Stimulated activated naive CD8-positive, alpha-beta T cell treated with anti-CD3 and anti-CD28 coated beads, Interleukin-15, Interleukin-2, amounts not matched to agents 100 ng/mL and 50 ng/mL, for 24 hours (primary cell): ENCODE measurements at regions not wholly inside any gene's neighbourhood (a gene's known extent, or its start where the extent isn't known, plus 50 kb on each side); places are given as distances from the start of the nearest gene placed in this dataset.

Experiments
- H3K27ac Mint-ChIP-seq: one replicate; pipeline ENCODE4 v1.8.0; 2021; ENCODE audit warnings: mild to moderate bottlenecking, mixed read lengths
- H3K27me3 Mint-ChIP-seq: one replicate; pipeline ENCODE4 v1.8.0; 2021; ENCODE audit warnings: mixed read lengths
- H3K36me3 Mint-ChIP-seq: one replicate; pipeline ENCODE4 v1.8.0; 2021; ENCODE audit warnings: low read depth, mixed read lengths
- H3K4me1 Mint-ChIP-seq: one replicate; pipeline ENCODE4 v1.8.0; 2021; ENCODE audit warnings: low read depth, mixed read lengths
- H3K4me3 Mint-ChIP-seq: one replicate; pipeline ENCODE4 v1.8.0; 2021; ENCODE audit warnings: mild to moderate bottlenecking, mixed read lengths
- H3K9me3 Mint-ChIP-seq: one replicate; pipeline ENCODE4 v1.8.0; 2021; ENCODE audit warnings: mixed read lengths

GRCh38 chr13:106374631-106375030, 160.8 kb downstream of the EFNB2 start:
- no peaks in the 10 kb centered on the region for H3K4me1 Mint-ChIP-seq
- H3K9me3 Mint-ChIP-seq, result no peaks in the 10 kb centered on the region
- H3K36me3 Mint-ChIP-seq, result no peaks in the 10 kb centered on the region
- H3K27ac Mint-ChIP-seq, result no peak overlapping the region
- H3K4me3 Mint-ChIP-seq, result no peak overlapping the region
- H3K27me3 Mint-ChIP-seq, result peaks cover 42% of the 10 kb centered on the region

DNA sequence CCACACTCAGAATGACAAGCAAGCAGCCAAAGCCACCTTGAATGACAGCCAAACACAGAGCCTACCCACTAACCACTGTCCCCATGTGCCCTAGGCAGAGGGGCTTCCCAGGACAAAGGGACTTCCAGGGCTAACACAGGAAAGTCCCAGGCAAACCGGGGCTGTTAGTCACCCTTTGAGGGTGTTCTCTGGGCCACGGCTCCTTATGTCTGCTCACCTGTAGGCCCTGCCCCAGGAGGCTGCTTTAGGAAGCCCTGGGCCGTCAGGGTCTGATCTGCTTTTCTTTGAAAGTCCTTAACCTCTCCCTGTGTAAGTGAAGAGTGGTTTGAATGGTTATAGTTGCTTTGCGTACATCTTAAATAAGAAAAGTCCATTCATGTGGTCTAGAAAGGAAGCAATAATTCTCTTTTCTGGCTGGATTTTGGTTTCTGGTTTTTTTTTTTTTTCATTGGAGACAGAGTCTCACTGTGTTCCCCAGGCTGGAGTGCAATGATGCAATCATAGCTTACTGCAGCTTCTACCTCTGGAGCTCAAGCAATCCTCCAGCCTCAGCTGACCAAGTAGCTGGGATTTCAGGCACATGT, 161.4 kb downstream of the EFNB2 start:
- H3K27me3 Mint-ChIP-seq, result peaks cover 42% of the 10 kb centered on the region
- H3K27ac Mint-ChIP-seq, result no peak overlapping the region
- no peaks in the 10 kb centered on the region for H3K4me1 Mint-ChIP-seq
- no peak overlapping the region for H3K4me3 Mint-ChIP-seq
- H3K9me3 Mint-ChIP-seq, result no peaks in the 10 kb centered on the region
- H3K36me3 Mint-ChIP-seq, result no peaks in the 10 kb centered on the region

DNA sequence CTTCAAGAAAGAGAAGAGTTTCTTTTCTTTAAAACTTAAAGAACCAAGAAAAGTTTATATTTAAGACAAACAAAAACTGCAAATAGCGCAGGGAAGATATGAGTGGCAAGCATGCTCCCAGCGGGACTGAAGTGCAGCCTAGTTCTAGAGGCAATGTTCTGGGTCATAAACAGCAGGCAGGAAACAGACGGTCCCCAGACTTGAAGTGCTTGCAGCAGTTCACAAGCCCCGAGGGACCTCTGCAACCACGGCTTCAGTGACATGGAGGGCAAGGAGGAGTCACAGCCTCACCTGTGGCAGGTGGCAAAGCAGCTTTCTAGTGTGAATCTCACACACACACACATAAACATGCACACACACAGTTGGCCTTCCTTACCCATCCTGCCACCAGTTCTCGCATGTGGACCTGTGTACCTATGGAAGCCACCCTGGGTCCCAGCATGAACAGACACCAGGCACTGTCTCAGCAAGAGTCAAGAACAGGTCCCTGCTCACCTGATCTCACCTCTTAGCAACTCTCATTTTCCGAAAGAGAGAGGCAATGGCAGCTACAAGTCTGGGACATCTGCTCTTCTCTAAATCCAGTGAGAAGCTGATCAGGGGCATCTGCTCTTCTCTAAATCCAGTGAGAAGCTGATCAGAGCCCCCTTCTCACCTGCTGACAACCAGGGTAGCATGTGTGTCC, 162.0 kb downstream of the EFNB2 start:
- Mint-ChIP-seq H3K9me3 (no peaks in the 10 kb centered on the region), H3K27me3 (peaks cover 36% of the 10 kb centered on the region), H3K27ac (no peak overlapping the region), H3K4me3 (no peak overlapping the region), H3K36me3 (no peaks in the 10 kb centered on the region), H3K4me1 (no peaks in the 10 kb centered on the region)

GRCh38 chr13:106372199-106373155, 163.0 kb downstream of the EFNB2 start:
- Mint-ChIP-seq H3K9me3 (no peaks in the 10 kb centered on the region), H3K27me3 (peaks cover 33% of the 10 kb centered on the region), H3K4me3 (no peak overlapping the region), H3K27ac (no peak overlapping the region), H3K4me1 (no peaks in the 10 kb centered on the region), H3K36me3 (no peaks in the 10 kb centered on the region)

- H3K4me1 Mint-ChIP-seq, result no peaks in the 10 kb centered on the region
- no peak overlapping the region for H3K27ac Mint-ChIP-seq
- no peaks in the 10 kb centered on the region for H3K36me3 Mint-ChIP-seq
- no peak overlapping the region for H3K4me3 Mint-ChIP-seq
- peaks cover 29% of the 10 kb centered on the region for H3K27me3 Mint-ChIP-seq
- no peaks in the 10 kb centered on the region for H3K9me3 Mint-ChIP-seq
These were observed 164.4 kb downstream of the EFNB2 start for GRCh38 chr13:106371024-106371423.

- no peak overlapping the region for H3K4me3 Mint-ChIP-seq
- H3K9me3 Mint-ChIP-seq, result no peaks in the 10 kb centered on the region
- H3K36me3 Mint-ChIP-seq, result no peaks in the 10 kb centered on the region
These were observed 165.6 kb downstream of the EFNB2 start for GRCh38 chr13:106369858-106370257.

DNA sequence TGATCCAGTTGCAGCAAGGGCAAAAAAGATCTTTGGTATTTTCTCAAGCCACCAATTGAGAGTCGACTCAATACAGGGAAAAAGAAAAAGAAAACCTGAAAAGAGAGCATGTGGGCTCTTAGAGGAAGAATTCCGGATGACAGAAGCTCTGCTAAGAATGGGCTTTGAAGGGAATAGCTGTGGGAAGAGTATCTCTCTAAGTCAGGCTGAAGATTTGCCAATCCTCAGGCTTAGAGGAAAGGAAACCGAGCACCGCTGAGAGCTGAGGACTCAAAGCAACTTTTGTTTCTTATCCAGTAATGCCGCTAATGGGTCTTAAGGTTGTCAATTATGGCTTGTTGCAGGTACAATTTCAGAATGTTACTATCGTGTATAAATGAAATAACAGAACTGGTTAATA, 166.4 kb downstream of the EFNB2 start:
- H3K36me3 Mint-ChIP-seq, result no peaks in the 10 kb centered on the region
- peaks cover 29% of the 10 kb centered on the region for H3K27me3 Mint-ChIP-seq
- no peaks in the 10 kb centered on the region for H3K4me1 Mint-ChIP-seq
- no peak overlapping the region for H3K4me3 Mint-ChIP-seq
- peaks cover 3% of the 10 kb centered on the region for H3K9me3 Mint-ChIP-seq
- H3K27ac Mint-ChIP-seq, result no peak overlapping the region

More at GRCh38 chr13:106369858-106370257, 165.6 kb downstream of the EFNB2 start:
- no peak overlapping the region for H3K27ac Mint-ChIP-seq
- no peaks in the 10 kb centered on the region for H3K4me1 Mint-ChIP-seq
- H3K27me3 Mint-ChIP-seq, result peaks cover 29% of the 10 kb centered on the region

GRCh38 chr13:106367361-106367971, 168.0 kb downstream of the EFNB2 start:
- no peak overlapping the region for H3K27ac Mint-ChIP-seq
- H3K4me1 Mint-ChIP-seq, result no peaks in the 10 kb centered on the region
- peaks cover 22% of the 10 kb centered on the region for H3K27me3 Mint-ChIP-seq
- H3K9me3 Mint-ChIP-seq, result peaks cover 3% of the 10 kb centered on the region
- H3K36me3 Mint-ChIP-seq, result no peaks in the 10 kb centered on the region
- no peak overlapping the region for H3K4me3 Mint-ChIP-seq

GRCh38 chr13:106362707-106363106, 172.8 kb downstream of the EFNB2 start:
- Mint-ChIP-seq H3K36me3 (no peaks in the 10 kb centered on the region), H3K4me1 (no peaks in the 10 kb centered on the region), H3K27ac (no peak overlapping the region), H3K4me3 (no peak overlapping the region), H3K9me3 (peaks cover 3% of the 10 kb centered on the region), H3K27me3 (no peaks in the 10 kb centered on the region)

DNA sequence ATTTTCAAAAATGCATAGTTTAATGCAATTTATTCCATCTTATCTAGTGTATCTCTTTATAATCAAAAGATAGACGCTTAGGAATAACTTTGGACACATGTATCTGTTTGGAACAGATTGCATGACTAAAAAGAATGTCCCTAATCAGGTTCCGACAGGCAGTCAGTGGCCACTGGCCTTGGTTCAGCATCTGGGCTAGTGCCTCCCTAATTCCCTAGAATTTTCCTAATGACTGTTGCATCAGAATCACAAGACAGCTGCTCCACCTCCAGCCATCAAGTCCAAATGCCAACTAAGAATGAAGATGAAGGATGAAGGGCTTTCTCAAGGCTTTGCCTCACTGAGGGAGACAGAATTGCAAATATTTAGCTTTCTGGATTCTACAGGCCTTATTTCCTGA, 173.8 kb downstream of the EFNB2 start:
- Mint-ChIP-seq H3K27me3 (no peaks in the 10 kb centered on the region), H3K36me3 (no peaks in the 10 kb centered on the region), H3K4me1 (no peaks in the 10 kb centered on the region), H3K9me3 (peaks cover 3% of the 10 kb centered on the region), H3K27ac (no peak overlapping the region), H3K4me3 (no peak overlapping the region)

DNA sequence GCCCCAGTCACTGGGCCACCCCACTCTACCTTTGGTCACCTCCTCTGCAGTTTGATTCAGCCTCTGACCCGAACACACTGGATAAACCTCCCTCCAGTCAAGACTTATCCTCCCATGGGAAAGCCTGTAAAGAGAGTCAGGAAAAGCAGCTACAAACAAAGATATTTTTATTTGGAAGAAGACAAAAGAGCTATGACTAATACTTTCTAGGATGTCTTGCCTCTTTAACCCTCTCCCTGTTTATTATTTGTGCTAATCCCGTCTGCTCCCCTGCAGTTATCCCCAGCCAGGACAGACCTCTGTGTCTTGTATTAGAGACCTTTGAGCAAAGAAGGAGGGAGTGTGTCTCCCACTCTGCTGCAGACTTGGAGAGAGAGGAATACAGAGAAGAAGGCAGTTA, 178.3 kb downstream of the EFNB2 start:
- H3K4me3 Mint-ChIP-seq, result no peak overlapping the region
- H3K4me1 Mint-ChIP-seq, result no peaks in the 10 kb centered on the region
- peaks cover 6% of the 10 kb centered on the region for H3K27me3 Mint-ChIP-seq
- H3K27ac Mint-ChIP-seq, result no peak overlapping the region
- H3K36me3 Mint-ChIP-seq, result no peaks in the 10 kb centered on the region
- no peaks in the 10 kb centered on the region for H3K9me3 Mint-ChIP-seq

GRCh38 chr13:106355866-106356265, 179.6 kb downstream of the EFNB2 start:
- Mint-ChIP-seq H3K9me3 (no peaks in the 10 kb centered on the region), H3K27ac (no peak overlapping the region), H3K36me3 (no peaks in the 10 kb centered on the region), H3K4me3 (no peak overlapping the region), H3K4me1 (no peaks in the 10 kb centered on the region), H3K27me3 (peaks cover 8% of the 10 kb centered on the region)

DNA sequence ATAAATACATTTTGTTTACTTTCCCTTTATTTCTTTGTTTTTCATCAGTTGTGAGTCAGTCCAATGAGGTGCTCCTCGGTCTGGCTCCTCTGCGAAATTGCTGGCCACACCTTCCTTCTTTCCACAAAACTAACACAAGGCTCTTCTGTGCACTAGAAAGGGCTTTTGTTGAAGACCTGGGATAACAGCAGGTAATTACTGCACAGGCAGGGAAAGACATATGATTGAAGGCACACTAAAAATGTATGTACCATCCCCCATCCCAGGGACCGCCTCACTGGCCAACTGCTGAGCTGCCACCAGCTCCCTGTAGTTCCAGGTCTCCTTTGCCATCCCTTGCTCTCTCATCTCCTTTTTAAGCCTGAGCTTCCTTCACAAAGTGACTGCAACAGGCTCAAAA, 180.5 kb downstream of the EFNB2 start:
- Mint-ChIP-seq H3K36me3 (no peaks in the 10 kb centered on the region), H3K9me3 (no peaks in the 10 kb centered on the region), H3K27ac (no peak overlapping the region), H3K27me3 (peaks cover 11% of the 10 kb centered on the region), H3K4me3 (no peak overlapping the region), H3K4me1 (no peaks in the 10 kb centered on the region)

DNA sequence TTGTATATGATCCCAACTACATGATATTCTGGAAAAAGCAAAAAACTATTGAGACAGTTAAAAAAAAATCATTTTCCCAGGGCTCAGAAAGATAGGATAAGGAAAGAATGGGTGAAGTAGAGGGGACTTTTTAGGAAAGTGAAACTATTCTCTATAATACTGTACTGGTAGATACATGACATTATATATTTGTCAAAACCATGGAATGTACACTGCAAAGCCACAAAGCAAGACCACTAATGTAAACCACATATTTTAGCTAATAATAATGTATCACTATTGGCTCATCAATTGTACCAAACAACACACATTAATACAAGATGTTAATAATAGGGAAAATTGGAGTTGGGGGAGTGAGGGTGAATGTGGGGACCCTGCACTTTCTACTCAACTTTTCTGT, 182.6 kb downstream of the EFNB2 start:
- Mint-ChIP-seq H3K4me3 (no peak overlapping the region), H3K4me1 (no peaks in the 10 kb centered on the region), H3K9me3 (no peaks in the 10 kb centered on the region), H3K27ac (no peak overlapping the region), H3K36me3 (no peaks in the 10 kb centered on the region), H3K27me3 (peaks cover 29% of the 10 kb centered on the region)

- Mint-ChIP-seq H3K27ac (no peak overlapping the region), H3K4me3 (no peak overlapping the region), H3K27me3 (peaks cover 35% of the 10 kb centered on the region), H3K4me1 (no peaks in the 10 kb centered on the region), H3K36me3 (no peaks in the 10 kb centered on the region), H3K9me3 (no peaks in the 10 kb centered on the region)
These were observed 184.2 kb downstream of the EFNB2 start for GRCh38 chr13:106351251-106351650.
